Heart right ventricle (tissue), 16 donors: ENCODE measurements at regions not wholly inside any gene's neighbourhood (a gene's known extent, or its start where the extent isn't known, plus 50 kb on each side); places are given as distances from the start of the nearest gene placed in this dataset.
A peak's percentile ranks its signal among the peaks of the same experiment; 100 is the strongest.

Experiments
- ATAC-seq, 8 donors: fragments of 200-7000 bp; cut with Tn5 transposase; one replicate each; pipeline ENCODE4 v1.9.1; 2020; ENCODE audit warnings: mild to moderate bottlenecking in 8 of 8, moderate library complexity in 8 of 8, moderate number of reproducible peaks in 1 of 8
- DNase-seq, 2 donors: peaks; one replicate each; pipeline ENCODE4 v3.0.0-alpha.2; 2020
- H3K27ac ChIP-seq, 10 donors: fragments of 200-600 bp; sonication (generic) in 2 of 10; one replicate each; pipeline versions ENCODE4 v1.5.0 to v1.8.0; 2020 to 2022; ENCODE audit warnings: mild to moderate bottlenecking in 3 of 10
- H3K27me3 ChIP-seq, 7 donors: fragments of 200-600 bp; one replicate each; pipeline ENCODE4 v1.8.0; 2021 to 2022; ENCODE audit warnings: mild to moderate bottlenecking in 2 of 7
- H3K36me3 ChIP-seq, 9 donors: fragments of 200-600 bp; sonication (generic) in 1 of 9; one replicate each; pipeline versions ENCODE4 v1.5.0 to v1.8.0; 2020 to 2022; ENCODE audit warnings: mild to moderate bottlenecking in 2 of 9
- H3K4me1 ChIP-seq, 9 donors: fragments of 200-600 bp; sonication (generic) in 1 of 9; one replicate each; pipeline versions ENCODE4 v1.5.0 to v1.8.0; 2020 to 2022; ENCODE audit warnings: mild to moderate bottlenecking in 4 of 9
- H3K4me3 ChIP-seq, 10 donors: fragments of 200-600 bp; sonication (generic) in 2 of 10; one replicate each; pipeline versions ENCODE4 v1.5.0 to v1.8.0; 2020 to 2022; ENCODE audit warnings: mild to moderate bottlenecking in 7 of 10, moderate library complexity in 2 of 10
- H3K9me3 ChIP-seq, 11 donors: fragments of 200-600 bp in 10 of 11; sonication (generic) in 2 of 11; one replicate each; pipeline versions ENCODE4 v1.5.0 to v1.8.0; 2013 to 2022; ENCODE audit warnings: mild to moderate bottlenecking in 2 of 11, control low read depth in 1 of 11, moderate library complexity in 1 of 11
- WGBS, 2 donors: extraction: QIAGEN DNeasy Blood & Tissue Kit; methylation state at CpG; one replicate each; pipeline ENCODE4 v1.1.7; 2013; ENCODE audit warnings: inconsistent platforms in 1 of 2; 5-methylcytosine and 5-hydroxymethylcytosine counted together
- intact Hi-C, 10 donors: fragments of 100-400 bp; cut with DNase I; formaldehyde crosslinking; loops; one replicate each; pipeline versions ENCODE4 v1.11.1 to v1.14.2; 2022
- TF ChIP-seq, protein P1 (sequence below), 9 donors: fragments of 200-600 bp; sonication (generic) in 2 of 9; IDR thresholded peaks; one replicate each; pipeline versions ENCODE4 v1.5.0 to v1.8.0; 2021 to 2022; ENCODE audit warnings: antibody characterized with exemption in 9 of 9, mild to moderate bottlenecking in 5 of 9, moderate library complexity in 1 of 9
- donor health status: Arrhythmogenic right ventricular cardiomyopathy.
- donor health status: ischemic (EF 13 %, LVEDD 7.1; RV severe dilation, severe dysfunction).
- donor health status: healthy with polysubstance abuse.
- donor health status: DM: no; HTN: yes; CAD: no.
- donor health status: DM: no; HTN: no; CAD: no.
- donor health status: ischemic (EF 25% LVEDD 6.9; RV normal size, moderate dysfunction).
- donor health status: ischemic (EF 25% LVEDD 5.7; RV mildly dilated, moderate dysfunction).
- donor health status: healthy.
- donor health status: DM: yes; HTN: yes; CAD: no.
- donor health status: Ischemic cardiomyopathy.
- donor health status: ischemic (EF 35%, LVEDD 5.7; RV mildly dilated, moderate dysfunction).
- donor health status: nonischemic (EF 11% LVEDD 7.7; RV severe dilation, severe dysfunction).
- donor health status: DM: yes; HTN: yes; CAD: no.
- donor health status: PGD.
- donor health status: ischemic (EF 29% LVEDD 5.4; RV normal size, mild dysfunction).
- donor health status: nonischemic (EF 23%, LVEDD 6.1; RV moderate dilation, normal function).

GRCh38 chr18:45237343-45238098 lies 377.8 kb upstream of the SLC14A2 start:
- H3K36me3 ChIP-seq, result no peaks in the 10 kb centered on the region
- no peaks in the 10 kb centered on the region for H3K4me1 ChIP-seq
- TF ChIP-seq, protein P1, sequence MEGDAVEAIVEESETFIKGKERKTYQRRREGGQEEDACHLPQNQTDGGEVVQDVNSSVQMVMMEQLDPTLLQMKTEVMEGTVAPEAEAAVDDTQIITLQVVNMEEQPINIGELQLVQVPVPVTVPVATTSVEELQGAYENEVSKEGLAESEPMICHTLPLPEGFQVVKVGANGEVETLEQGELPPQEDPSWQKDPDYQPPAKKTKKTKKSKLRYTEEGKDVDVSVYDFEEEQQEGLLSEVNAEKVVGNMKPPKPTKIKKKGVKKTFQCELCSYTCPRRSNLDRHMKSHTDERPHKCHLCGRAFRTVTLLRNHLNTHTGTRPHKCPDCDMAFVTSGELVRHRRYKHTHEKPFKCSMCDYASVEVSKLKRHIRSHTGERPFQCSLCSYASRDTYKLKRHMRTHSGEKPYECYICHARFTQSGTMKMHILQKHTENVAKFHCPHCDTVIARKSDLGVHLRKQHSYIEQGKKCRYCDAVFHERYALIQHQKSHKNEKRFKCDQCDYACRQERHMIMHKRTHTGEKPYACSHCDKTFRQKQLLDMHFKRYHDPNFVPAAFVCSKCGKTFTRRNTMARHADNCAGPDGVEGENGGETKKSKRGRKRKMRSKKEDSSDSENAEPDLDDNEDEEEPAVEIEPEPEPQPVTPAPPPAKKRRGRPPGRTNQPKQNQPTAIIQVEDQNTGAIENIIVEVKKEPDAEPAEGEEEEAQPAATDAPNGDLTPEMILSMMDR (IDR thresholded peaks at IDR 0.05), result no peak
- no peaks in the 10 kb centered on the region for H3K9me3 ChIP-seq
- no peaks in the 10 kb centered on the region for H3K27me3 ChIP-seq
- H3K27ac ChIP-seq, result no peak overlapping the region
- intact Hi-C loops, result no loop called here
- no peak for DNase-seq
- WGBS, 2 donors, result 87 to 93% methylated on average over 7 of the region's 7 CpGs
- no peak for ATAC-seq
- H3K4me3 ChIP-seq, result no peak overlapping the region

GRCh38 chr18:45241271-45241670 lies 374.0 kb upstream of the SLC14A2 start:
- no peaks in the 10 kb centered on the region for H3K9me3 ChIP-seq
- DNase-seq (no peak), ATAC-seq (no peak)
- intact Hi-C loops, result loop anchor here in 1 of 10 donors (10.0 kb wide), 1 partner anchor 274 kb away; no protein-coding TSS in a partner anchor
- no peak overlapping the region for H3K27ac ChIP-seq
- H3K36me3 ChIP-seq, result no peaks in the 10 kb centered on the region
- 91 to 92% methylated on average over 3 of the region's 3 CpGs for WGBS, 2 donors
- TF ChIP-seq, protein P1 (IDR thresholded peaks at IDR 0.05), result no peak
- H3K27me3 ChIP-seq, result no peaks in the 10 kb centered on the region
- no peak overlapping the region for H3K4me3 ChIP-seq
- peaks cover 0 to 29% (median 0%) of the 10 kb centered on the region in 9 donors for H3K4me1 ChIP-seq

- TF ChIP-seq, protein P1 (IDR thresholded peaks at IDR 0.05), result no peak
- H3K27ac ChIP-seq, result no peak overlapping the region
Measured at GRCh38 chr18:45241982-45242565, 373.2 kb upstream of the SLC14A2 start.

DNA sequence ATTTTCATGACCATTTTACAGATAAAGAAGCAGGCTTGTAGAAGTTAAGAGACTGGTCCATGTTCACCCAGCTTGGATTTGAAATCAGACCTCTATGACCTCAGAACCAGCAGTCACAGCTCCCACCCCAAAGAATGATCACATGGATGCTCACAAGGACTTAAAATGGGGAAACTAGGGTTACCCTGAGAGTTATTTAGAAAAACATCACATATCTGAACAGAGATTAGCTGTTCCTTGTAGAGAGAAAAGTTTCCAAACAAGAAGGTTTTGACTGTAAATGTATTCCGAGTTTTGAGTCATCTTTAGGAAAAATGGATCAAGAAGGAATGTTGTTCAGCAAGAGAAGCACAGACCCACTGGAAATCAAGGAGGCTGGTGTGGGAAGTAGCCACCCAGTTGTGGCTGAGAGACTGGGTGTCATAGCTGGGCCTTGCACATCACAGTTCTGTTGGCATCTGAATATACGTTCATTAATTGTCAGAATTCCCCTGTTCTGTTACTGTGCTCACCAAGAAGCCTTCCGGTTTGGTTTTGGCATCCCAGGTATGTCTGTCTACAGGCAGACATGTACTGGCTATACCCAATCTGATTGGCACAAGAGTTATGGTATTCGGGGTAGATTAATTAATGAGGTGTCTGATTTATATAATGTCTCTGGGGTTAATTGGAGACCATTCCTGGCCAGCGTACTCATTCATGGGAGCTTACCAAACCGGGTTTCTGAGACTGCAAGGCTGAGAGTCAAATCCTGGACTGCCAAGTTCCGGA lies 371.8 kb upstream of the SLC14A2 start:
- DNase-seq (no peak), ATAC-seq (no peak)
- intact Hi-C loops, result loop anchor here in 1 of 10 donors (10.0 kb wide), 1 partner anchor 271 kb away; no protein-coding TSS in a partner anchor
- no peaks in the 10 kb centered on the region for H3K36me3 ChIP-seq
- TF ChIP-seq, protein P1 (IDR thresholded peaks at IDR 0.05), result no peak
- no peaks in the 10 kb centered on the region for H3K27me3 ChIP-seq
- peak overlapping the region in 3 of 10 donors; percentile 28 to 39 (median 36) for H3K27ac ChIP-seq
- H3K9me3 ChIP-seq, result no peaks in the 10 kb centered on the region
- H3K4me3 ChIP-seq, result no peak overlapping the region
- peaks cover 7 to 40% (median 18%) of the 10 kb centered on the region in 9 donors for H3K4me1 ChIP-seq
- WGBS, 2 donors, result 58 to 64% methylated on average over 7 of the region's 7 CpGs

More at GRCh38 chr18:45241982-45242565, 373.2 kb upstream of the SLC14A2 start:
- intact Hi-C loops, result loop anchor here in 1 of 10 donors (10.0 kb wide), 1 partner anchor 273 kb away; no protein-coding TSS in a partner anchor
- no peak for ATAC-seq
- no peaks in the 10 kb centered on the region for H3K9me3 ChIP-seq
- H3K4me1 ChIP-seq, result peaks cover 0 to 29% (median 3%) of the 10 kb centered on the region in 9 donors
- H3K36me3 ChIP-seq, result no peaks in the 10 kb centered on the region
- H3K4me3 ChIP-seq, result no peak overlapping the region
- DNase-seq, result no peak
- H3K27me3 ChIP-seq, result no peaks in the 10 kb centered on the region
- 94 to 96% methylated on average over 8 of the region's 8 CpGs for WGBS, 2 donors
